CD4-positive, alpha-beta T cell (primary cell): ENCODE measurements at regions not wholly inside any gene's neighbourhood (a gene's known extent, or its start where the extent isn't known, plus 50 kb on each side); places are given as distances from the start of the nearest gene placed in this dataset.

Source experiments
- ATAC-seq: fragments of 200-7000 bp; cut with Tn5 transposase; one replicate; pipeline ENCODE4 v1.10.0; 2022; ENCODE audit warnings: mild to moderate bottlenecking; ENCODE audit not compliant: poor library complexity
- CTCF ChIA-PET: fragments of 350-600 bp; sonication (Branson Sonifier 250); formaldehyde crosslinking; loops from one replicate; lab custom pipeline; 2021; ENCODE audit warnings: antibody characterized with exemption, inconsistent platforms; lab: Charles Lee
- POLR2A ChIA-PET: fragments of 350-600 bp; sonication (Branson Sonifier 250); formaldehyde crosslinking; loops from one replicate; lab custom pipeline; 2021; ENCODE audit warnings: antibody characterized with exemption, inconsistent platforms; lab: Charles Lee
- DNase-seq, 14 experiments: peaks; one replicate each; pipeline ENCODE4 v3.0.0-alpha.2; 2013 to 2020; ENCODE audit warnings: mixed read lengths in 2 of 14
- H3K27ac ChIP-seq, 2 donors: one replicate each; pipeline versions ENCODE4 v1.5.1 to v1.7.0; 2013; ENCODE audit warnings: low read length in 2 of 2, low read depth in 1 of 2, mild to moderate bottlenecking in 1 of 2
- H3K27me3 ChIP-seq, 2 experiments: 1 replicate in 1 of 2; 2 replicates in 1 of 2; pipeline versions ENCODE4 v1.6.1 to v1.7.0; 2013; ENCODE audit warnings: low read length in 2 of 2, control low read depth in 1 of 2, mild to moderate bottlenecking in 1 of 2, moderate library complexity in 1 of 2; ENCODE audit not compliant: insufficient read depth in 2 of 2, control insufficient read depth in 1 of 2
- H3K36me3 ChIP-seq: one replicate; pipeline ENCODE4 v1.6.1; 2013; ENCODE audit warnings: low read length, control low read depth; ENCODE audit not compliant: insufficient read depth
- H3K4me1 ChIP-seq: one replicate; pipeline ENCODE4 v1.6.1; 2013; ENCODE audit warnings: low read length, control low read depth; ENCODE audit not compliant: insufficient read depth
- H3K4me3 ChIP-seq: one replicate; pipeline ENCODE4 v1.5.1; 2013; ENCODE audit warnings: mild to moderate bottlenecking, low read length, moderate library complexity
- H3K9me3 ChIP-seq, 2 experiments: 1 replicate in 1 of 2; 2 replicates in 1 of 2; pipeline versions ENCODE4 v1.6.1 to v1.7.0; 2013; ENCODE audit warnings: low read length in 2 of 2, mild to moderate bottlenecking in 2 of 2, control low read depth in 1 of 2, moderate library complexity in 1 of 2; ENCODE audit not compliant: control insufficient read depth in 1 of 2, insufficient read depth in 1 of 2
- H3K27ac Mint-ChIP-seq: one replicate; pipeline ENCODE4 v1.8.0; 2020; ENCODE audit warnings: mixed read lengths
- H3K27me3 Mint-ChIP-seq: one replicate; pipeline ENCODE4 v1.8.0; 2021; ENCODE audit warnings: mixed read lengths
- H3K36me3 Mint-ChIP-seq: one replicate; pipeline ENCODE4 v1.8.0; 2021; ENCODE audit warnings: low read depth, mixed read lengths
- H3K4me1 Mint-ChIP-seq: one replicate; pipeline ENCODE4 v1.8.0; 2021; ENCODE audit warnings: low read depth, mixed read lengths
- H3K4me3 Mint-ChIP-seq: one replicate; pipeline ENCODE4 v1.8.0; 2020; ENCODE audit warnings: mild to moderate bottlenecking, mixed read lengths
- H3K9me3 Mint-ChIP-seq: one replicate; pipeline ENCODE4 v1.8.0; 2020; ENCODE audit warnings: mixed read lengths
- CTCF ChIP-seq: fragments of 200-600 bp; IDR thresholded peaks from one replicate; pipeline ENCODE4 v1.8.0; 2022; ENCODE audit warnings: antibody characterized with exemption, mild to moderate bottlenecking
- intact Hi-C, 2 experiments: fragments of 100-400 bp; cut with DNase I in 1 of 2; cut with micrococcal nuclease in 1 of 2; formaldehyde crosslinking; loops; one replicate each; pipeline versions ENCODE4 v1.15.1 to v1.9.0; 2023 to 2025; cut with DNase I, micrococcal nuclease

- Histone ChIP-seq H3K27ac (no peak overlapping the region), H3K27me3 (no peaks in the 10 kb centered on the region), H3K4me3 (no peak overlapping the region), H3K36me3 (no peaks in the 10 kb centered on the region), H3K4me1 (no peaks in the 10 kb centered on the region), H3K9me3 (no peaks in the 10 kb centered on the region)
- ATAC-seq (no peak), DNase-seq (no peak)
- Mint-ChIP-seq H3K4me1 (no peaks in the 10 kb centered on the region), H3K27ac (no peak overlapping the region), H3K27me3 (no peaks in the 10 kb centered on the region), H3K4me3 (no peak overlapping the region), H3K9me3 (no peaks in the 10 kb centered on the region), H3K36me3 (no peaks in the 10 kb centered on the region)
- TF ChIP-seq CTCF: no peak
- POLR2A ChIA-PET: no interaction called here
- CTCF ChIA-PET: interaction anchor here (1.3 kb wide), 1 partner anchor 8 kb away, joined by 3 read pairs; no protein-coding TSS in a partner anchor
- intact Hi-C loops: no loop called here
Measured at GRCh38 chr1:58866578-58866977, 82.7 kb upstream of the JUN start.

GRCh38 chr1:58869638-58870297 is 85.9 kb upstream of the JUN start:
- H3K27me3 Mint-ChIP-seq: no peaks in the 10 kb centered on the region
- Histone ChIP-seq H3K36me3 (no peaks in the 10 kb centered on the region), H3K27me3 (no peaks in the 10 kb centered on the region), H3K4me3 (no peak overlapping the region), H3K4me1 (no peaks in the 10 kb centered on the region), H3K9me3 (no peaks in the 10 kb centered on the region), H3K27ac (no peak overlapping the region)
- intact Hi-C loops: no loop called here
- no peak overlapping the region for H3K4me3 Mint-ChIP-seq
- DNase-seq: no peak
- no peaks in the 10 kb centered on the region for H3K9me3 Mint-ChIP-seq
- no peak overlapping the region for H3K27ac Mint-ChIP-seq
- no peak for TF ChIP-seq CTCF
- CTCF ChIA-PET: no interaction called here
- H3K36me3 Mint-ChIP-seq: no peaks in the 10 kb centered on the region
- H3K4me1 Mint-ChIP-seq: no peaks in the 10 kb centered on the region
- POLR2A ChIA-PET: no interaction called here
- no peak for ATAC-seq

- H3K27me3 ChIP-seq: no peaks in the 10 kb centered on the region
- Mint-ChIP-seq H3K4me1 (no peaks in the 10 kb centered on the region), H3K9me3 (no peaks in the 10 kb centered on the region), H3K36me3 (no peaks in the 10 kb centered on the region), H3K4me3 (no peak overlapping the region), H3K27me3 (no peaks in the 10 kb centered on the region), H3K27ac (no peak overlapping the region)
- DNase-seq (no peak), ATAC-seq (no peak)
- no peaks in the 10 kb centered on the region for H3K9me3 ChIP-seq
- TF ChIP-seq CTCF: no peak
- no peak overlapping the region for H3K27ac ChIP-seq
- no peaks in the 10 kb centered on the region for H3K36me3 ChIP-seq
- no peak overlapping the region for H3K4me3 ChIP-seq
- intact Hi-C loops: no loop called here
- ChIA-PET POLR2A (no interaction called here), CTCF (no interaction called here)
- no peaks in the 10 kb centered on the region for H3K4me1 ChIP-seq
Measured at GRCh38 chr1:58870298-58870676, 86.4 kb upstream of the JUN start.
